Mucosa of gallbladder (tissue), 1 donor: ENCODE measurements at regions not wholly inside any gene's neighbourhood (a gene's known extent, or its start where the extent isn't known, plus 50 kb on each side); places are given as distances from the start of the nearest gene placed in this dataset.
"Not testable (repeated sequence)": the region's sequence is repeated elsewhere in the genome, so short reads cannot be mapped to it uniquely, and the experiment has no call there.

Experiments used
- DNase-seq: peaks from one replicate; pipeline ENCODE4 v3.0.0-alpha.2; 2020; ENCODE audit warnings: low spot score
- donor health status: DM: no; HTN: no; CAD: no.

DNA sequence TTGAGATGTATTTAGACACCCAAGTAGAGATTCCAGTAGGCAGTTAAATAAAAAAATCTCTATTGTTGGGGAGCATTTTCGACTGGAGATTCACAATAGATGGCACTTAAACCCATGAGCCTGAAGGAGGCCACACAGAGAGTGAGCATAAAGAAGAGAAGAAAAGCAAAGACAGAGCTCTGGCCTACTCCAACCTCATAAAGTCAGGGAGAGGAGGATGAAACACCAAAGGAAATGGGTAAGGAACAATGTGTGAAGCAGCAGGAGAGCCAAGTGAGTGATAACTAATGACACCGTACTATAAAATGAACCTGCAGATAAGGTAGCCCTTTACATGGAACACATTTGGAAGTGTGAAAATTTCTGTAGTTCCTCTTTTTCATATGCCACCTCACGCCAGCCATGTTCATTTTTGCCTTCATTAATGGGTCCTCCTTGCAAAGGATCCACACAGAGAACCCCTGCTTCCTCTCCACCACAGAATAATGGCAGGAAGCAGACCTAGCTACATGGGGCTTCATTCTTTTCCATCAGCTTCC lies 150.0 kb upstream of the SYT10 start:
- DNase-seq, result no peak

- no peak for DNase-seq
Observed at GRCh38 chr12:33593753-33594152, 154.1 kb upstream of the SYT10 start.

DNA sequence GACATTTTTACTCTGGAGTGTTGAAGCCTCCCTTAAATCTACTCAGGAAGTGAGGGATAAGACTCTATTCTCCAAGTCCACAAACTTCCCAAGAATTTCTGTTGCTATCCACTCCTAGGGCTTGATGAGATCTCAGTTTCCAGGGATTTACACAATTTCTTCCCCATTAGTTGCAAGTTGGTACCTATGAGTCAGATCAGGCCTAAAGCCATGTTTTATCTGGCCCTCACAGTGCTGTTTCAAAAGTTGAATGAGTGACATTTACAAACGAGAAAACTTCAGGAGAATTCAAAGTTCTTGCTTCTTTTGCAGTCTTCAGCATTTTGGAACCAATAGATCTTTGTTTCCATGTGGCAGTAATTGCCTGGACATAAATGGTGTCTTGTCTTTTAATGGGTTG lies 156.4 kb upstream of the SYT10 start:
- DNase-seq, result no peak

DNA sequence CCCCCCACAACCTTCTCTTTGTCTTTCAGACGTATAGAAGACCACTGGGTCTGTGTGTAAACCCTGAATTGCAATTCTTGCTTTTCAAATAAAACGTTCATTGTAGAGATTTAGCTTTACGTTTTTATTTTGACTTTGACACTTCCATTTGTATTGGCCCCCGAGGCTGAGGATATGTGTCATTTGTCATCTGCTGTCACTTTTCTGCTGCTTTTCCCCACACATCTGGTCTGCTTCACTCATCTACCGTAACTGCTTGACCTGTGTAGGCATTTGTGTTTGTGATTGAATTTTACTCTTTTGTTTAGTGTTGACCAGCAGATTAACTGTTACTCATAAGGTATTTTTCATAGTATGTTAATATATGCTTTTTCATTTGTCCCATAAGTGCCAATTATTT lies 157.2 kb upstream of the SYT10 start:
- no peak for DNase-seq

- DNase-seq, result no peak
Observed at GRCh38 chr12:33602515-33602914, 162.9 kb upstream of the SYT10 start.

DNA sequence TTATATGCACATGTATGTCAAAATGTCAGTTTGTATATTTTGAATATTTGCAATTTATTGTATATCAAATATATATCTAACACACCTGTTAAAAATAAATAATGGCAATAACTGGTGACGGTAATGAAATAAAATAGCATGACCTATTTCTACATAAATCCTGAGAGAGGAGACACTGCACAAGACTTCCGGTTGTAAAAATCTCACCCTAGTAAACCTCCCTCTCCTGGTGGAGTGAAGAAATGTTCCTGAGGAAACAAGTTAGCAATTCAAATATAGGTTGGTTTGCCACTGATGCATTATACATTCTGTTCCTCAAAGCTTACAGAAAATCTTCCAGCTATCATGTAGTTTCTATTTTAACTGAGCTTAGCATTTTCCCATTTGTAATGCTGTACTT lies 166.1 kb upstream of the SYT10 start:
- no peak for DNase-seq

GRCh38 chr12:33609910-33610309 lies 170.3 kb upstream of the SYT10 start:
- DNase-seq, result no peak

DNA sequence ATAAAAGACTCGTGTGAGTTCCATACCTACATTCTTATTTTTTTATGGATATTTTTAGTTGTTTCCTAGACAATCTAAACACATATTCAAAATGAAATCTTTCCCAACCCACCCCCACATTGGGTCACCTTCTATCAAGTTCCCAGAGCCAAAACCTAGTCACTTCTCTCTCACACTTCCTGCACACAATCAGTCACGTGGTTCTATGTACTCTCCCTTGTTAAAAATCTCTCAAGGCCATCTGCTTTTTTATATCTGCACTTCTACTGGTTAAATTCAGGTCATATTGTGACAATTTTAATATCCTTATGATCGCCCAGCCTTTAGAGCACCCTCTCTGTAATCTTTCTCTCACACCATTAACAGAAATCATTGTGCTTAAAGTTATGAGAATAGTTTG lies 175.0 kb upstream of the SYT10 start:
- no peak for DNase-seq

- no peak for DNase-seq
Observed at GRCh38 chr12:33617218-33617617, 177.6 kb upstream of the SYT10 start.

DNA sequence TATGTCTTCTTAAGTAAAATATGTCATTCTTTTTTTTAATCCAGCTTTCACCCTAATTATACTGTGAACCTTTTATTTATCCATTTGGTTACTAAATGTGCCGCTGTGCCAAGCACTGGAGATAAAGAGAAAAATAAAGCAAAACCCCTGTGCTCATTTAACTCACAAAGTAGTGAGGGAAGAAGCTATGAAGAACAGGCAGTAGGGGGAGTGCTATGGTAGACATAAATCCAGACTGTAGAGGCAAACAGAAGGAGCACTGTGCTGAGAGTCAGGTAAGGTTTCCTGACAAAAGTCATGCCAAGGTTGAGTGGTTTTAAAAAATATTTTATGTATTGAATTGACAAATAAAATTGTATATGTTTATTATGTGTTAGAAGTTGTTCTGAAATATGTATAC lies 188.5 kb upstream of the SYT10 start:
- DNase-seq, result no peak

DNA sequence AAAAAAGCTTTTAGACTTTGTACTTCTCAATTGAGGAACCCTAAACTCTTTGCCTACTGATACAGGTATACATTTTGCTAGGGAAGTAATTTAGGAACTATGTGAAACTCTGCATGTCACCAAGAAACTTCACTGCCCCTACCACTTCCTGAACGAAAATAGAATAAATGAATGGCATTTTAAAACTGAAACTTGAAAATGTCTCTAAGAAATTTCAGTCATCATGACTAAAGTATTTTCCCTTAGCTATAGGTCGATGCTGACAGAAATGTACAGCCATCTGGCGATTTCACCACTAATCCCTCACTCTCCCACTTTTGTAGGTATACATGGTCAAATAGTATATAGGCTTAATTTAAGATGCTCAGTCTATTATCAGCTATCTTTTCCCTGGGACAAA lies 194.9 kb upstream of the SYT10 start:
- no peak for DNase-seq

DNA sequence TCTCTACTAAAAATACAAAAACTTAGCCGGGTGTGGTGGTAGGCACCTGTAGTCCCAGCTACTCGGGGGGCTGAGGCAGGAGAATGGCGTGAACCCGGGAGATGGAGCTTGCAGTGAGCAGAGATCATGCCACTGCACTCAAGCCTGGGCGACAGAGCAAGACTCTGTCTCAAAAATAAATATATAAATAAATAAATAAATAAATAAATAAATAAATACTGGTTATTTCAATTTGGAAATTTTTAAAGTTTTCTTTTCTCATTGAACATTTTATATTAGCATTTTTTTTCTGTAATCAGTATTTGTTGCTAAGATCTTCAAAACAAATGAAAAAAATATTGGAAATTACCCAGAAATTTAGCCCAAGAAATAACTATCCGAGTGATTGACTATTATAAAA lies 197.3 kb upstream of the SYT10 start:
- DNase-seq, result not testable (repeated sequence)

DNA sequence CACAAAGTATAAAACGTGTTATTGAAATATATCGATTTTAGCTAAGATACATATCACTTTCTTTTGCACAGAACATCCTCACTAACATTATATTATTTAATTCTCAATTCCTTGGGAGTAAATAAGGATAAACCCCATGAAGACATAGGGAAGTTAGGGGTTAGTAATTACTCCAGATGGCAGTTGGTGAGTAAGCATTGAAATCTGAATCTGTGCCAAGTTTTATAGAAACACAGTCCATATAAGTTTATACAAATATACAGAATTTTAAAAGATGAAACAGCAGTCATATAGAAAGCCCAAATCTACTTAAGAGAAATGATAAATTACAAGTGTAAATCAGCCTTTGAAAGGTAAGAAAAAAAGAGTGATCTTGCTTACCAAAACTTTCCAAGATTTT lies 200.4 kb upstream of the SYT10 start:
- DNase-seq, result no peak

- DNase-seq, result no peak
Observed at GRCh38 chr12:33649992-33650391, 210.4 kb upstream of the SYT10 start.

DNA sequence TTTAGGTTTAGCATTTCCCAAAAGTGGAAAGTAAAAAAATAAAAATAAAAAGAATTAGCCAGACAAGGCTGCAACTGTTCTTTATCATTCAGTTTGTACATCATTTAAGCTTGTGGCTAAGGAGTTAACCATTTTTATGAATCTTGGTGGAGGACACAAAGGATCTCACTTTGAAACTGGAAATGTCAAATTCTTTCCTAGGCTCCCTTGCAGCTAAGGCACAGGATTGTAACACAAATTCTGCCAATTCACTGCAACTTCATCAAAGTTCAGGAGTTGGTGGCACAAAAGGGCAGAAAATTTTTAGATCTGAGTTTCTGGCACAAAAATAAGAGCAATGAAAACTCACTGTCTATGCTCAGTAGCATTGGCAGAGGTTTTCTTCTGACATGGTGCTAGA lies 211.2 kb upstream of the SYT10 start:
- no peak for DNase-seq

- DNase-seq, result no peak
Observed at GRCh38 chr12:33653362-33653761, 213.7 kb upstream of the SYT10 start.

- no peak for DNase-seq
Observed at GRCh38 chr12:33654313-33654712, 214.7 kb upstream of the SYT10 start.

GRCh38 chr12:33663000-33663654 lies 223.5 kb upstream of the SYT10 start:
- no peak for DNase-seq

GRCh38 chr12:33669349-33669748 lies 229.7 kb upstream of the SYT10 start:
- no peak for DNase-seq

GRCh38 chr12:33670284-33670683 lies 230.7 kb upstream of the SYT10 start:
- no peak for DNase-seq

DNA sequence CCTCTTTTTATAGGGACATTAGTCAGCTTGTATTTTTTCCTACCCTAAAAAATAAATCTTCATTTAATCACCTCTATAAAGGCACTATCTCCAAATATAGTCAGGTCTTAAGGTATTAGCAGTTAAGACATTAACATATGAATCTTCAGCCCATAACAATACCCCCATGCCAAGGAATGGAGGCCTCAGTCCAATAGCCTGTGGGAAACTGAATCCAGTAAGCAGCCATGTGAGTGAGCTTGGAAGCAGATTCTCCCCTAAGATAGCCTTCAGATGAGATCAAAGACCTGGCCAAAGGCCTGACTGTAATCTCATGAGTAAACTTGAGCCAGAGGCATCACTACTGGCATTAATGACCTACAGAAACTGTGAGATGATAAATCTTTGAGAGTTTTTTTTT lies 232.1 kb upstream of the SYT10 start:
- DNase-seq, result no peak

GRCh38 chr12:33672836-33673577 lies 233.4 kb upstream of the SYT10 start:
- no peak for DNase-seq

DNA sequence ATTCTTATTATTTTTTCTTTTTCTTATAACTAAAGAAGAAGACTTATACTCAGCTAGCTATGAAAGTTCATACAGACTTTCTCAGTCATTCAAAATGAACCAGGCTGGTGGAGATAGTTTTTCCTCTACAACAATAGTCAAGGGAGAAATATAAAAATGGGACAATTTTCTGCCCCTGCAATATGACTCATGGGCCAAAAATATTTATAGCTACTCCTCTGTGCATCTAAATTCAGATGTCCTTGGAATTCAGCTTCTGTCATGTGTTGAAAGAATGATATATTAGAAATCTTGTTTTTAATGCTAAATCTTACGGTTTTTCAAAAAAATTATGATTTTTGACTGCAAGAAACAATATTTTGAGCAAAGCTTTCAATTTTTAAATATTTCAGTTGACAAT lies 237.2 kb upstream of the SYT10 start:
- no peak for DNase-seq
